ENCODE measurements at regions not wholly inside any gene's neighbourhood (a gene's known extent, or its start where the extent isn't known, plus 50 kb on each side); places are given as distances from the start of the nearest gene placed in this dataset.

DNA sequence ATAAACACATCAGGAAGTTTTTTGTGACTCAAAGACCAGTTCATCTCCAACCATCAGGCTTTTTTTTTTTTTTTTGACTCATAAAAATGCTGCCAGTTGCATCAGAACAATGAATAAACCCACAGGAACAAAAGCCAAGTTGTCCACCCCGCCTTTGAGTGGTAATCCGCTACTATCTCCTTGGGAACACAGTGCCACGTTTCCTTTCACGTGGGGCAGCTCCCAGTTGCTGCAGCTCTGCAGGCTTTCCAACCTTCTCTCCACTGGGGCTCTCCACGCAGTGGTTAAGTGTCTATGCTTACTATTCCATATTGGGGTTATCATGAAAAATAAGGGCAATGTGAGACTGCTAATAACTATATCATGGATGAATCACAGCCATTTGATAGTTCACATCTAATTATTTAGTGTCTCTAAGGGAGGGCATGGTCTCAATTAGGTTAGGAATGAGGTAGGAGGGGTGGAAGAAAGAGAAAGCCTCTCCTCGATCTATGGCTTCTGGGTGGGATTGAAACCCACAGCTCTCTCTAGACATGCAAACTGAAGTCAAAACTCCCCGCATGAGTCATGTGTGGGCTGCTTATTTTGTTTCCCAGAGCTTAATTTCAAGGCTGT lies 55.8 kb upstream of the ACTBL2 start:
- TF ChIP-seq, protein P1, sequence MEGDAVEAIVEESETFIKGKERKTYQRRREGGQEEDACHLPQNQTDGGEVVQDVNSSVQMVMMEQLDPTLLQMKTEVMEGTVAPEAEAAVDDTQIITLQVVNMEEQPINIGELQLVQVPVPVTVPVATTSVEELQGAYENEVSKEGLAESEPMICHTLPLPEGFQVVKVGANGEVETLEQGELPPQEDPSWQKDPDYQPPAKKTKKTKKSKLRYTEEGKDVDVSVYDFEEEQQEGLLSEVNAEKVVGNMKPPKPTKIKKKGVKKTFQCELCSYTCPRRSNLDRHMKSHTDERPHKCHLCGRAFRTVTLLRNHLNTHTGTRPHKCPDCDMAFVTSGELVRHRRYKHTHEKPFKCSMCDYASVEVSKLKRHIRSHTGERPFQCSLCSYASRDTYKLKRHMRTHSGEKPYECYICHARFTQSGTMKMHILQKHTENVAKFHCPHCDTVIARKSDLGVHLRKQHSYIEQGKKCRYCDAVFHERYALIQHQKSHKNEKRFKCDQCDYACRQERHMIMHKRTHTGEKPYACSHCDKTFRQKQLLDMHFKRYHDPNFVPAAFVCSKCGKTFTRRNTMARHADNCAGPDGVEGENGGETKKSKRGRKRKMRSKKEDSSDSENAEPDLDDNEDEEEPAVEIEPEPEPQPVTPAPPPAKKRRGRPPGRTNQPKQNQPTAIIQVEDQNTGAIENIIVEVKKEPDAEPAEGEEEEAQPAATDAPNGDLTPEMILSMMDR (IDR thresholded peaks at IDR 0.05), result no peak
- intact Hi-C loops (cut with DNase I), result no loop called here
- Histone ChIP-seq H3K4me3 (no peak overlapping the region), H3K9me3 (no peaks in the 10 kb centered on the region), H3K27ac (no peak overlapping the region), H3K36me3 (no peaks in the 10 kb centered on the region), H3K4me1 (no peaks in the 10 kb centered on the region), H3K27me3 (no peaks in the 10 kb centered on the region)
- 85 to 90% methylated on average over 7 of the region's 7 CpGs for WGBS, 2 donors
- ATAC-seq, result no peak
- DNase-seq, result no peak

DNA sequence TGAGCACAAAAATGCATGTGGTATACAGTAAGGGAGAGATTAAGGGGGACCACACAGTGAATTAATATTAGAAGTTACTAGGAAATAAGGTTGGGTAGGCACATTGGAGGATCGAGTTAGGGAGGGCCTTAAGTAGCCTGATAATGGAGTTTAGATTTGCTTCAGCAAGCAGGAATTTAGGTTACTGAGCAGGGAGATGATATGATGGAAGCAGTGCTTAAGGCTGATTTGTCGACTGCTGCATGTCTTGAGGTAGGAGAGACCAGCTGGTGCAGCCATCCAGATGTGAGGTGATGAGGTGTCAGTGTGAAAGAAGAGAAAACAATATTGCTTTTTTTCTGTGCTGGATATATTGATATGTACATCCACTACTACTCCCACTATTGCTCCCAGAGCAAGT lies 55.2 kb upstream of the ACTBL2 start:
- Histone ChIP-seq H3K4me1 (no peaks in the 10 kb centered on the region), H3K27me3 (no peaks in the 10 kb centered on the region), H3K9me3 (no peaks in the 10 kb centered on the region), H3K4me3 (no peak overlapping the region), H3K36me3 (no peaks in the 10 kb centered on the region), H3K27ac (no peak overlapping the region)
- ATAC-seq (no peak), DNase-seq (no peak)
- TF ChIP-seq, protein P1 (IDR thresholded peaks at IDR 0.05), result no peak
- 78 to 84% methylated on average over 2 of the region's 2 CpGs for WGBS, 2 donors
- intact Hi-C loops (cut with DNase I), result no loop called here

DNA sequence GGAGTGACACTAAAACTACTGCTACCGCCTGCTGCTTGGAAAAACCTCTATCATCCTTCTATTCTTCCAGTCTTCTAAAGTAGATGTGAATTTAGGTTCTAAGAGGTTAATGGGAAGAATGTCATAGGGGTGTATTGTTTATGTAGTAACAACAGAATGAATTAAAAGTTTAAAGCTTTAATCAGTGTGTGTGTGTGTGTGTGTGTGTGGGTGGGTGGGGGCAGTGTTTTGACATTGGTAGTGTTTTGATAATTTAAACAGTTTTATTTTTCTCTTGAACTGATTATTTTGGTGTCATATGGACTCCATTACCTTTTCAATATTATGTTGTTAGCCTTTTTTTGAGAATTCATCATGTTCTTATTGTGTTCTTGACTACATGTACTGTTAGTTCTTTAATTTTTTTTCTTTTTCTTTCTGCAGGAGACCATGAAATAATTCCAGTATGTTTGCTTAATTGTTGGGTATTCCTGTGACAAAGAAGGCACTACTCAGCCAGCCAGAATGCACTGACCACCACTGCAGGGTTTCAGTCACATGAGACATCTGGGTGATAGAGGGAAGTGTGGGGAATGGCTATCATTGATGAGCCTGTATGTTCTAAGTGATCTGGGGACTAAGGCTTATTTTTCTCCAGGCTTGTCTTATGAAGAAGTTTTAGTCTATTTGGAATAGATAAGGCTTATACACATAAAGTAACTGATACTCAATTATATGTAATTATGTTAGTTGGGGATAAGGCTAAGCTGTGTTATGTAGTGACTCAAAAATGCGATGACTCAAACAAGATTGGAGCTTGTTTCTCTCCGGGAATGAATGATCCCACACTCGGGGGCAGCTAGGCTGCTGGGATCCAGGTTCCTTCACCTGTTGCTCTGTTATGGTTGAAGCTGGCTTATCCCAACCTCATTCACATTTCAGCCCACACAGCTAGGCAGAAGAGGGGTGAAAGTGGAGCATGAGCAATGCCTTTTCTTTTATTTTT lies 50.2 kb upstream of the ACTBL2 start:
- no peaks in the 10 kb centered on the region for H3K27me3 ChIP-seq
- H3K4me1 ChIP-seq, result peaks cover 0 to 13% (median 0%) of the 10 kb centered on the region in 9 donors
- H3K36me3 ChIP-seq, result no peaks in the 10 kb centered on the region
- TF ChIP-seq, protein P1 (IDR thresholded peaks at IDR 0.05), result no peak
- no peak overlapping the region for H3K4me3 ChIP-seq
- H3K9me3 ChIP-seq, result no peaks in the 10 kb centered on the region
- 76 to 85% methylated on average over 4 of the region's 4 CpGs for WGBS, 2 donors
- intact Hi-C loops (cut with DNase I), result no loop called here
- H3K27ac ChIP-seq, result no peak overlapping the region
- ATAC-seq (no peak), DNase-seq (no peak)
